ENCODE measurements at regions not wholly inside any gene's neighbourhood (a gene's known extent, or its start where the extent isn't known, plus 50 kb on each side); places are given as distances from the start of the nearest gene placed in this dataset.

DNA sequence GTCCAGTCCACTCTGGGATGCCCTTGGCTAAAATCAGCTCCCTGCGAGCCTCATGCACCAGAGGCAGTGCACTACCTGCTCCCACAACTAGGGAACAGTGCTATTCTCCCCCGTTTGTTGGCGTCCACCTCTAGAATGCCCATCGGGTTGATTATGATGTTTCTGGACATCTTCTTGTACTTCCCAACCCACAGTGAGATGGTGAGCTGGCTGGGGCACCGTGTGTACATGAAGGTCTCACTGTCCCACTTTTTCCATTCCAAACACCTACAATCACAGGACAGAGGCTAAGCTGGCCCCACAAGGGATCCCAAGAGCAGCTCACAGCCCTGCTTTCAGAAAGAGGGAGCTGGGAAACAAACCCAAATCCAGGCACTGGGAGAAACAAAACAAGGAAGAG, 126.2 kb upstream of the ZNF92 start:
- Histone ChIP-seq H4K5ac (ENCODE audit: insufficient read length, low read depth, low read length) (no peak overlapping the region), H3K4me3 (ENCODE audit: extremely low read depth in 1 of 4, insufficient read depth in 2 of 4, low read depth in 3 of 4, low read length in 4 of 4) (no peak overlapping the region), H3K27me3 (replicated peaks in 1 of 4; ENCODE audit: control insufficient read depth in 3 of 4, extremely low read depth in 1 of 4, insufficient read depth in 3 of 4, low read length in 3 of 4) (no peaks in the 10 kb centered on the region), H2BK15ac (ENCODE audit: low read length) (no peak overlapping the region), H3K14ac (ENCODE audit: insufficient read length) (no peak overlapping the region), H3K79me1 (ENCODE audit: low read depth, low read length) (no peaks in the 10 kb centered on the region; the same call in 1 of the 2 replicates), H3K23me2 (ENCODE audit: low read depth, low read length) (peaks cover 3% of the 10 kb centered on the region; the same call in 1 of the 2 replicates), H3K27ac (ENCODE audit: low read depth, low read length) (no peak overlapping the region), H3K36me3 (ENCODE audit: control insufficient read depth in 2 of 4, insufficient read depth in 4 of 4, low read length in 3 of 4) (no peaks in the 10 kb centered on the region), H3K4ac (replicated peaks; ENCODE audit: insufficient read length, low read depth, low read length) (no peak overlapping the region), H4K91ac (replicated peaks; ENCODE audit: insufficient read length, low read length) (no peak overlapping the region), H3K18ac (ENCODE audit: extremely low read depth, low read length) (no peak overlapping the region), H2AFZ (ENCODE audit: low read length) (no peak overlapping the region), H4K8ac (ENCODE audit: extremely low read depth, insufficient read depth, low read length) (no peak overlapping the region), H3K56ac (replicated peaks; ENCODE audit: insufficient read length, low read depth, low read length) (no peak overlapping the region), H3K79me2 (ENCODE audit: control insufficient read depth in 1 of 2, insufficient read depth in 2 of 2, low read length in 2 of 2) (no peaks in the 10 kb centered on the region), H2BK20ac (ENCODE audit: low read length) (no peak overlapping the region), H2AK5ac (ENCODE audit: low read depth, low read length) (no peak overlapping the region), H4K20me1 (replicated peaks in 1 of 2; ENCODE audit: control insufficient read depth in 1 of 2, insufficient read depth in 2 of 2, low read length in 2 of 2) (no peaks in the 10 kb centered on the region), H2BK120ac (replicated peaks; ENCODE audit: low read depth, low read length) (no peak overlapping the region), H2BK12ac (ENCODE audit: low read depth, low read length) (no peak overlapping the region), H3K4me2 (ENCODE audit: insufficient read depth in 1 of 2, low read depth in 2 of 2, low read length in 2 of 2) (no peak overlapping the region), H3K23ac (ENCODE audit: insufficient read length) (no peak overlapping the region), H2BK5ac (ENCODE audit: low read depth, low read length) (no peak overlapping the region), H3K9me3 (ENCODE audit: insufficient read depth in 2 of 2, low read depth in 1 of 2, low read length in 1 of 2) (no peaks in the 10 kb centered on the region), H3K9ac (replicated peaks in 1 of 4; ENCODE audit: extremely low read depth in 1 of 4, low read depth in 3 of 4, low read length in 3 of 4) (no peak overlapping the region), H3K4me1 (replicated peaks in 1 of 4; ENCODE audit: control insufficient read depth in 3 of 4, insufficient read depth in 4 of 4, low read length in 3 of 4) (peaks cover 0 to 8% (median 3%) of the 10 kb centered on the region in 4 experiments; a peak in 5 of 7 replicates)
- FAIRE-seq, result no peak
- TF ChIP-seq, protein P1, sequence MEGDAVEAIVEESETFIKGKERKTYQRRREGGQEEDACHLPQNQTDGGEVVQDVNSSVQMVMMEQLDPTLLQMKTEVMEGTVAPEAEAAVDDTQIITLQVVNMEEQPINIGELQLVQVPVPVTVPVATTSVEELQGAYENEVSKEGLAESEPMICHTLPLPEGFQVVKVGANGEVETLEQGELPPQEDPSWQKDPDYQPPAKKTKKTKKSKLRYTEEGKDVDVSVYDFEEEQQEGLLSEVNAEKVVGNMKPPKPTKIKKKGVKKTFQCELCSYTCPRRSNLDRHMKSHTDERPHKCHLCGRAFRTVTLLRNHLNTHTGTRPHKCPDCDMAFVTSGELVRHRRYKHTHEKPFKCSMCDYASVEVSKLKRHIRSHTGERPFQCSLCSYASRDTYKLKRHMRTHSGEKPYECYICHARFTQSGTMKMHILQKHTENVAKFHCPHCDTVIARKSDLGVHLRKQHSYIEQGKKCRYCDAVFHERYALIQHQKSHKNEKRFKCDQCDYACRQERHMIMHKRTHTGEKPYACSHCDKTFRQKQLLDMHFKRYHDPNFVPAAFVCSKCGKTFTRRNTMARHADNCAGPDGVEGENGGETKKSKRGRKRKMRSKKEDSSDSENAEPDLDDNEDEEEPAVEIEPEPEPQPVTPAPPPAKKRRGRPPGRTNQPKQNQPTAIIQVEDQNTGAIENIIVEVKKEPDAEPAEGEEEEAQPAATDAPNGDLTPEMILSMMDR (IDR thresholded peaks at IDR 0.05; ENCODE audit: control extremely low read depth in 1 of 3, insufficient read depth in 1 of 3, low read depth in 1 of 3, low read length in 3 of 3), result peak in 2 of 3 experiments; percentile 21 to 22; a peak in 2 of 4 replicates
- TF ChIP-seq BCL11A (IDR thresholded peaks at IDR 0.05; ENCODE audit: low read depth in 2 of 2, low read length in 2 of 2), result no peak
- ChIA-PET CTCF (ENCODE audit: partially characterized antibody) (interaction anchor here (0.6 to 3.2 kb wide), 6 partner anchors 8 to 130 kb away, joined by 3 to 18 read pairs (median 5); no protein-coding TSS in a partner anchor), POLR2A (ENCODE audit: partially characterized antibody) (interaction anchor here (0.8 to 1.3 kb wide), 2 partner anchors 9 to 23 kb away, joined by 3 to 4 read pairs; no protein-coding TSS in a partner anchor)
- WGBS, 2 experiments (ENCODE audit: extremely low coverage in 1 of 2, insufficient coverage in 1 of 2, insufficient read length in 1 of 2, insufficient replicate concordance in 2 of 2, low coverage in 1 of 2, low lambda C conversion rate in 2 of 2, missing lambda C conversion rate in 1 of 2), result 96% methylated on average over 5 of the region's 5 CpGs; no CpG with 5 or more reads in 1 of the 2 experiments
- peak in 1 of 2 experiments; percentile 34 for DNase-seq (ENCODE audit: low read depth in 1 of 2, low spot score in 2 of 2)
